ENCODE measurements at regions not wholly inside any gene's neighbourhood (a gene's known extent, or its start where the extent isn't known, plus 50 kb on each side); places are given as distances from the start of the nearest gene placed in this dataset.

DNA sequence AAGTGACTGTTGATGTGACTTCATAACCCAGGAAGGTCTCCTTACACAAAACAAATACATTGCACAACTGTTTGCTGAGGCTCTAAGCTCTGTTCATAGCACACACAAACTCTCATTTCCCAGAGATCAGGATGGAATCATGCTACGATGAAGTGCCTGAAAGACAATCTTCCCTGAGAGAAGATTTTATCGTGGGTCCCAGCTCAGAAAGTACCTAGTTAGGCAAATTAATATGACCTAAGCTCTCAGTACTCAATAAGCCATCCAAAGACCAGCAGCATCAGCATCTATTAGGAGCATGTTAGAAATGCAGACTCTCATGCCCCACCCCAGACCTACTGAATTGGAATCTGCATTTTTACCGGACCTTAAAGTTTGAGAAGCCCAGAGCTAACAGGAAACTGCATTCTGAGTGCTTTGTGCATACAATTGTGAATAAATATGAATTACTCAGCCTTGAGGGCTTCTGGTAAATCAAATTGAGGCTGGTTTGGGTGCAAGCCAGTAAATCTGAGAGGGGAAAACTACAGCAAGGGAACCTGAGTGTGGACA lies 161.5 kb upstream of the C2CD4B start:
- TF ChIP-seq CEBPB (IDR thresholded peaks at IDR 0.05), result no peak
- no peak for TF ChIP-seq ZBTB7A (IDR thresholded peaks at IDR 0.05; ENCODE audit: low read depth)
- TF ChIP-seq TAF1 (IDR thresholded peaks at IDR 0.05; ENCODE audit: low read depth), result no peak
- TF ChIP-seq, protein P1, sequence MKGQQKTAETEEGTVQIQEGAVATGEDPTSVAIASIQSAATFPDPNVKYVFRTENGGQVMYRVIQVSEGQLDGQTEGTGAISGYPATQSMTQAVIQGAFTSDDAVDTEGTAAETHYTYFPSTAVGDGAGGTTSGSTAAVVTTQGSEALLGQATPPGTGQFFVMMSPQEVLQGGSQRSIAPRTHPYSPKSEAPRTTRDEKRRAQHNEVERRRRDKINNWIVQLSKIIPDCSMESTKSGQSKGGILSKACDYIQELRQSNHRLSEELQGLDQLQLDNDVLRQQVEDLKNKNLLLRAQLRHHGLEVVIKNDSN (IDR thresholded peaks at IDR 0.05), result no peak
- TF ChIP-seq, protein P2, sequence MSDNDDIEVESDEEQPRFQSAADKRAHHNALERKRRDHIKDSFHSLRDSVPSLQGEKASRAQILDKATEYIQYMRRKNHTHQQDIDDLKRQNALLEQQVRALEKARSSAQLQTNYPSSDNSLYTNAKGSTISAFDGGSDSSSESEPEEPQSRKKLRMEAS (IDR thresholded peaks at IDR 0.05), result no peak
- TF ChIP-seq TCF12 (IDR thresholded peaks at IDR 0.05; ENCODE audit: low read depth), result no peak
- no peak for TF ChIP-seq EP300 (IDR thresholded peaks at IDR 0.05; ENCODE audit: borderline replicate concordance)
- TF ChIP-seq RAD21 (IDR thresholded peaks at IDR 0.05; ENCODE audit: low read depth), result no peak
- TF ChIP-seq NFIC (IDR thresholded peaks at IDR 0.05), result no peak
- TF ChIP-seq, protein P3, sequence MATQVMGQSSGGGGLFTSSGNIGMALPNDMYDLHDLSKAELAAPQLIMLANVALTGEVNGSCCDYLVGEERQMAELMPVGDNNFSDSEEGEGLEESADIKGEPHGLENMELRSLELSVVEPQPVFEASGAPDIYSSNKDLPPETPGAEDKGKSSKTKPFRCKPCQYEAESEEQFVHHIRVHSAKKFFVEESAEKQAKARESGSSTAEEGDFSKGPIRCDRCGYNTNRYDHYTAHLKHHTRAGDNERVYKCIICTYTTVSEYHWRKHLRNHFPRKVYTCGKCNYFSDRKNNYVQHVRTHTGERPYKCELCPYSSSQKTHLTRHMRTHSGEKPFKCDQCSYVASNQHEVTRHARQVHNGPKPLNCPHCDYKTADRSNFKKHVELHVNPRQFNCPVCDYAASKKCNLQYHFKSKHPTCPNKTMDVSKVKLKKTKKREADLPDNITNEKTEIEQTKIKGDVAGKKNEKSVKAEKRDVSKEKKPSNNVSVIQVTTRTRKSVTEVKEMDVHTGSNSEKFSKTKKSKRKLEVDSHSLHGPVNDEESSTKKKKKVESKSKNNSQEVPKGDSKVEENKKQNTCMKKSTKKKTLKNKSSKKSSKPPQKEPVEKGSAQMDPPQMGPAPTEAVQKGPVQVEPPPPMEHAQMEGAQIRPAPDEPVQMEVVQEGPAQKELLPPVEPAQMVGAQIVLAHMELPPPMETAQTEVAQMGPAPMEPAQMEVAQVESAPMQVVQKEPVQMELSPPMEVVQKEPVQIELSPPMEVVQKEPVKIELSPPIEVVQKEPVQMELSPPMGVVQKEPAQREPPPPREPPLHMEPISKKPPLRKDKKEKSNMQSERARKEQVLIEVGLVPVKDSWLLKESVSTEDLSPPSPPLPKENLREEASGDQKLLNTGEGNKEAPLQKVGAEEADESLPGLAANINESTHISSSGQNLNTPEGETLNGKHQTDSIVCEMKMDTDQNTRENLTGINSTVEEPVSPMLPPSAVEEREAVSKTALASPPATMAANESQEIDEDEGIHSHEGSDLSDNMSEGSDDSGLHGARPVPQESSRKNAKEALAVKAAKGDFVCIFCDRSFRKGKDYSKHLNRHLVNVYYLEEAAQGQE (IDR thresholded peaks at IDR 0.05; ENCODE audit: low read depth), result no peak
- TF ChIP-seq FOXM1 (IDR thresholded peaks at IDR 0.05; ENCODE audit: borderline replicate concordance, low read depth), result no peak
- no peak for TF ChIP-seq YY1 (IDR thresholded peaks at IDR 0.05; ENCODE audit: low read depth)
- no peak for TF ChIP-seq TEAD4 (IDR thresholded peaks at IDR 0.05)
